ENCODE measurements at regions not wholly inside any gene's neighbourhood (a gene's known extent, or its start where the extent isn't known, plus 50 kb on each side); places are given as distances from the start of the nearest gene placed in this dataset.

DNA sequence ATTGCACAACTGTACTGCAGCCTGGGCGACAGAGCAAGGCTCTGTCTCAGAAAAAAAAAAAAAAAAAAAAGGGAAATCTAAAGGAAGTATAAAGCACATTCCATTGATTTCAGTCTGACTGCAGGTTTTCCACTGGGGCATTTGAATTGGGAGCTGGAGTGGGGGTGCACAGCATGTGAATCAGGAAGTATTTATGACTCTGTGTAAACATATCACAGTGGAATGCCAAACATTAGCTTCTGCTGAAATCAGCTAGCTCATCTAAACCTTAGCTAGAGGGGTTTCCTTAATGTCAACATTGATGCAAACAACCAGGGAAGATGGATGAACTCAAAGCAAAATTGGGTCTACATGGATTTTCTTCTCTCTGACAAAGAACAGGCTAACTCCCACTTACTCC is 641.0 kb upstream of the EEF2KMT start:
- ChIA-PET CTCF (no interaction called here), POLR2A (no interaction called here)
- TF ChIP-seq, protein P1, sequence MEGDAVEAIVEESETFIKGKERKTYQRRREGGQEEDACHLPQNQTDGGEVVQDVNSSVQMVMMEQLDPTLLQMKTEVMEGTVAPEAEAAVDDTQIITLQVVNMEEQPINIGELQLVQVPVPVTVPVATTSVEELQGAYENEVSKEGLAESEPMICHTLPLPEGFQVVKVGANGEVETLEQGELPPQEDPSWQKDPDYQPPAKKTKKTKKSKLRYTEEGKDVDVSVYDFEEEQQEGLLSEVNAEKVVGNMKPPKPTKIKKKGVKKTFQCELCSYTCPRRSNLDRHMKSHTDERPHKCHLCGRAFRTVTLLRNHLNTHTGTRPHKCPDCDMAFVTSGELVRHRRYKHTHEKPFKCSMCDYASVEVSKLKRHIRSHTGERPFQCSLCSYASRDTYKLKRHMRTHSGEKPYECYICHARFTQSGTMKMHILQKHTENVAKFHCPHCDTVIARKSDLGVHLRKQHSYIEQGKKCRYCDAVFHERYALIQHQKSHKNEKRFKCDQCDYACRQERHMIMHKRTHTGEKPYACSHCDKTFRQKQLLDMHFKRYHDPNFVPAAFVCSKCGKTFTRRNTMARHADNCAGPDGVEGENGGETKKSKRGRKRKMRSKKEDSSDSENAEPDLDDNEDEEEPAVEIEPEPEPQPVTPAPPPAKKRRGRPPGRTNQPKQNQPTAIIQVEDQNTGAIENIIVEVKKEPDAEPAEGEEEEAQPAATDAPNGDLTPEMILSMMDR (IDR thresholded peaks at IDR 0.05; ENCODE audit: insufficient read depth, low read length, missing control alignments): no peak
- DNase-seq (ENCODE audit: low read depth, low spot score): no peak
- no peak overlapping the region for H3K4me3 ChIP-seq (ENCODE audit: low read depth, low read length)

DNA sequence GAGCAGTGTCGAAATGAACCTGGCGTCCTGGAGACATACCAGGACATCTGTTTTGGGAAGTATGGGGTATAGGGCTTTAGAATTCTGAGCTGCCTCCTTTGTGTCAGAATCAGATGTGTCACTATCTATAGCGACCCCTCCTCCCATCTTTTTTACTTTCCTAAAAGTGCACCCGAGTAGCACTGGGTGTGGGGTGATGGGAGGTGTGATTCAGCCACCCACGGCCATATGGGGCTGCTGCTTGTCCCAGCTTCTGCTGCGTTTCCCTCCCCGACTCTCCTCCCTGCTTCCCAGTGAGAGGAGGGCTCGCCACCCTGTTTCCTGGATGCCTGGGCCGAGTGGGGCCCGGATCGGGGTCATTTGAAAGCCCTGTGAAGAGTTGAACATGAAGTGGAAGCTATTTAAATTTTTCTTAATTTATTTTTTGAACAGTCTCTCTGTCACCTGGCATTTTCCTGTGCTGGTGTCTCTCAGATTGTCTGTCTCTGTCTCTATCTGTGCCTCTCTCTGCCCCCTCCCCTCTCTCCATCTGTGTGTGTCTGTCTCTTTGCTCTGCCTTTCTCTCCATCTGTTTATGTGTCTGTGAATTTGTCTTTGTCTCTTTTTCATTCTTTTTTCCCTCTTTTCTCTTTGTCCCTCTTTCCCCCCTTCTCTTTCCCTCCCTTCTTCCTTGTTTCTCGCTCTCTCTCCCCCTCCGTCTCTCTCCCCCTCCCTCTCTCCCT is 638.8 kb upstream of the EEF2KMT start:
- no peak for DNase-seq (ENCODE audit: low read depth, low spot score)
- TF ChIP-seq, protein P1 (IDR thresholded peaks at IDR 0.05; ENCODE audit: insufficient read depth, low read length, missing control alignments): no peak
- ChIA-PET POLR2A (no interaction called here), CTCF (no interaction called here)
- no peak overlapping the region for H3K4me3 ChIP-seq (ENCODE audit: low read depth, low read length)

DNA sequence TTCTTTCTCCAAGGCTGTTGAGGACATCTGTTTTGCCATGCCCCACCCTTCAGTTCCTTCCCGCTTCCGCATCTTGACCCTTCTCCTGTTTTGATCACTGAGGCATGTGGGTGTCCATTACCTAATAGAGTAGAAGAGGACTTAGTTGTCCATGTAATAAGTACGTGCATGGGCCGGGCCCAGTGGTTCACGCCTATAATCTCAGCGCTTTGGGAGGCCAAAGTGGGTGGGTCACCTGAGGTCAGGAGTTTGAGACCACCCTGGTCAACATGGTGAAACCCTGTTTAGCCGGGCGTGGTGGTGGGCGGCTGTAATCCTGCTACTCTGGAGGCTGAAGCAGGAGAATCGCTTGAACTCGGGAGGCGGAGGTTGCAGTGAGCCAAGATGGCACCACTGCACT is 637.8 kb upstream of the EEF2KMT start:
- no peak for DNase-seq (ENCODE audit: low read depth, low spot score)
- CTCF ChIA-PET: no interaction called here
- TF ChIP-seq, protein P1 (IDR thresholded peaks at IDR 0.05; ENCODE audit: insufficient read depth, low read length, missing control alignments): no peak
- POLR2A ChIA-PET: no interaction called here
- H3K4me3 ChIP-seq (ENCODE audit: low read depth, low read length): no peak overlapping the region

DNA sequence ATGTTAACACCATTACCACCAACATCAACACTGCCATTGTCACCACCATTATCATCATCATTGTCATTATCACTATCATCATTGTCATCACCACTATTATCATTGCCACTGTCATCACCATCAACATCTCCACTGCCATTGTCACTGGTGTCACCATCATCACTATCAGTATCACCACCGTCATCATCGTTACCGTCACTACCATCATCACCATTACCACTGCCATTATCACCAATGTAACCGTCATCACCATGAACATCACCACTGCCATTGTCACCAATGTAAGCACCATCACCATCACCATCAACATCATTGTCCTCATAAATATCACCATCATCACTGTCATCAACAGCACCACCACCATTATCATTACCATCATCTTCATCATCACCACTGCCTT is 633.2 kb upstream of the EEF2KMT start:
- TF ChIP-seq, protein P1 (IDR thresholded peaks at IDR 0.05; ENCODE audit: insufficient read depth, low read length, missing control alignments): no peak
- no peak for DNase-seq (ENCODE audit: low read depth, low spot score)
- CTCF ChIA-PET: no interaction called here
- POLR2A ChIA-PET: no interaction called here
- H3K4me3 ChIP-seq (ENCODE audit: low read depth, low read length): no peak overlapping the region

DNA sequence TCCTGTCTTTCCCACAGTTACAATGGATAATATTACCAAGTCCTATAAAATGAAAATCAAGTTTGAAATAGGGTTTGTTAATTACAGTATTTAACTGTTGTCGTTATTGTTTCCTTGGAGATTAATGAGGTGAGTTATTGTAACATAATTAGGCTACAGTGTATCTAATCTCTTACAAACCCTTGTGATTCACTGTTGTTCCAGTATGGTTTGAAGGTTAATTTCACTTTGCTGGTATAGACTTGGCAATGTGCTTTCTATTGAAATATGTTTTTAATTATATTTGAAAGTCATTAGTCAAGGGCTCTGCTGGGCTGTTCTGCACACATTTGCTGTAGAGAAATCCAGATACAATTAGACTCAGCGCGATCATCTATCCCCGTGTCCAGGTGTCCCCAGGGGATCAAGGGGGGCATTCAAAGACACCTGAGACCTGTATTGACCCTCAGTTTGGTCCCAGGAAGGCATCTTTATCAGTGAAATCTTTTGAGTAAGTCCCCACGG is 624.6 kb upstream of the EEF2KMT start:
- ChIA-PET CTCF (no interaction called here), POLR2A (no interaction called here)
- TF ChIP-seq, protein P1 (IDR thresholded peaks at IDR 0.05; ENCODE audit: insufficient read depth, low read length, missing control alignments): no peak
- DNase-seq (ENCODE audit: low read depth, low spot score): no peak
- no peak overlapping the region for H3K4me3 ChIP-seq (ENCODE audit: low read depth, low read length)

DNA sequence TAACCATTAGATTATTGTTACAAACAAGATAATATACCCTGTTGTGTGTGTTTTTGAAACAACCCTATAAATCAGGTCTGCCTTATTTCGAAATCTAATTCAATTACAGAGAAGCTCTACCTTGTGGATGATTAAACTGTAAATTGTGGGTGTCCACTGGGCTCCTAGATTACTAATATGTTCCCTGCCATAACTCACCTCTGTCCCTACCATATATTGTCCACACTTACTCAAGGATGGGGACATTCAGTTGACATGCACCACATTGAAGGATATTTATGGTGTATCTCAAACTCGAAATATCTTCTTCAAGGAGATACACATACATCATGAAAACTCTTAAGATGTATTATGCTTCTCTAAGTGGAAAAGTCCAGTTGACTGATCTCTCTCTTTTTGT is 617.6 kb upstream of the EEF2KMT start:
- TF ChIP-seq, protein P1 (IDR thresholded peaks at IDR 0.05; ENCODE audit: insufficient read depth, low read length, missing control alignments): no peak

More for the DNA sequence above, 617.6 kb upstream of the EEF2KMT start:
- no peak for DNase-seq (ENCODE audit: low read depth, low spot score)
- ChIA-PET POLR2A (no interaction called here), CTCF (no interaction called here)
- no peak overlapping the region for H3K4me3 ChIP-seq (ENCODE audit: low read depth, low read length)

All from AG04449 (cell line).